Calu3 (cell line): ENCODE measurements at regions not wholly inside any gene's neighbourhood (a gene's known extent, or its start where the extent isn't known, plus 50 kb on each side); places are given as distances from the start of the nearest gene placed in this dataset.

Source experiments
- BruUV-seq: library from RNA; stranded (reverse); fragments of 400-500 nt; replicated peaks from 2 replicates; lab custom pipeline; 2021; lab: Mats Ljungman, UMichigan
- CTCF ChIA-PET: fragments of 300-600 bp; sonication (Branson Sonifier 250); formaldehyde crosslinking; loops from one replicate; lab custom pipeline; 2022; ENCODE audit warnings: antibody characterized with exemption; lab: Charles Lee
- DNase-seq: peaks from one replicate; pipeline ENCODE4 v3.0.0; 2022
- H3K27ac Mint-ChIP-seq: one replicate; pipeline ENCODE4 v1.8.0; 2022; ENCODE audit warnings: mixed read lengths; ENCODE audit not compliant: unreplicated experiment
- H3K27me3 Mint-ChIP-seq: one replicate; pipeline ENCODE4 v1.8.0; 2022; ENCODE audit warnings: mixed read lengths; ENCODE audit not compliant: unreplicated experiment
- H3K36me3 Mint-ChIP-seq: one replicate; pipeline ENCODE4 v1.8.0; 2022; ENCODE audit warnings: mild to moderate bottlenecking, moderate library complexity, mixed read lengths; ENCODE audit not compliant: insufficient read depth, unreplicated experiment
- H3K4me1 Mint-ChIP-seq: one replicate; pipeline ENCODE4 v1.8.0; 2022; ENCODE audit warnings: mild to moderate bottlenecking, low read depth, mixed read lengths; ENCODE audit not compliant: unreplicated experiment
- H3K4me3 Mint-ChIP-seq: one replicate; pipeline ENCODE4 v1.8.0; 2022; ENCODE audit warnings: mild to moderate bottlenecking, low read depth, moderate library complexity, mixed read lengths; ENCODE audit not compliant: unreplicated experiment
- H3K9me3 Mint-ChIP-seq: one replicate; pipeline ENCODE4 v1.8.0; 2022; ENCODE audit warnings: low read depth, mixed read lengths; ENCODE audit not compliant: unreplicated experiment
- intact Hi-C: fragments of 100-400 bp; cut with micrococcal nuclease; formaldehyde crosslinking; loops from one replicate; pipeline ENCODE4 v1.10.0; 2022; ENCODE audit not compliant: unreplicated experiment
- TF ChIP-seq, protein P1 (sequence below): fragments of 200-600 bp; IDR thresholded peaks from one replicate; pipeline ENCODE4 v1.8.0; 2022; ENCODE audit warnings: antibody characterized with exemption; ENCODE audit not compliant: unreplicated experiment

DNA sequence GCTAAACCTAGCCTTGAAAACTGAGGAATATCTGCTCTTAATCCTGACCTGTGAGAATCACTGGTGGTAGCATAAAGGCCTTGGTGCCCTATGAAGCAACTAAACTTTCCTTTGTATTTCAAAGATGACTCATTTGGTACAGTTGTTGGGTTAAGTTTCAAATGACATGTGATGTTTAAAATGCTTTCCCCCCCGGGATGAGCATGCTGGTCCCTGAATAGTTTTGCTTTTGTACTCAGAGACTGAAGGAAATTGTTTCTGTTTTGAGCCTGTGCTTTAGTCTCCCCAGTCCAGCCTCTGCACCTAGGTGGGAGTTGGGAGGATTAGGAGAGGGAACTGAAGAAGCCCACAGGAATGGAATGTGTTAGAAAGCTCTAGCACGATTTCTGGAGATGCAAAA lies 258.9 kb upstream of the NPY start:
- intact Hi-C loops = no loop called here
- no peaks in the 10 kb centered on the region for H3K36me3 Mint-ChIP-seq
- CTCF ChIA-PET = no interaction called here
- H3K4me3 Mint-ChIP-seq = no peak overlapping the region
- no peaks in the 10 kb centered on the region for H3K4me1 Mint-ChIP-seq
- H3K27ac Mint-ChIP-seq = no peak overlapping the region
- no peaks in the 10 kb centered on the region for H3K9me3 Mint-ChIP-seq
- no peak for DNase-seq
- peaks cover 28% of the 10 kb centered on the region for H3K27me3 Mint-ChIP-seq
- TF ChIP-seq, protein P1, sequence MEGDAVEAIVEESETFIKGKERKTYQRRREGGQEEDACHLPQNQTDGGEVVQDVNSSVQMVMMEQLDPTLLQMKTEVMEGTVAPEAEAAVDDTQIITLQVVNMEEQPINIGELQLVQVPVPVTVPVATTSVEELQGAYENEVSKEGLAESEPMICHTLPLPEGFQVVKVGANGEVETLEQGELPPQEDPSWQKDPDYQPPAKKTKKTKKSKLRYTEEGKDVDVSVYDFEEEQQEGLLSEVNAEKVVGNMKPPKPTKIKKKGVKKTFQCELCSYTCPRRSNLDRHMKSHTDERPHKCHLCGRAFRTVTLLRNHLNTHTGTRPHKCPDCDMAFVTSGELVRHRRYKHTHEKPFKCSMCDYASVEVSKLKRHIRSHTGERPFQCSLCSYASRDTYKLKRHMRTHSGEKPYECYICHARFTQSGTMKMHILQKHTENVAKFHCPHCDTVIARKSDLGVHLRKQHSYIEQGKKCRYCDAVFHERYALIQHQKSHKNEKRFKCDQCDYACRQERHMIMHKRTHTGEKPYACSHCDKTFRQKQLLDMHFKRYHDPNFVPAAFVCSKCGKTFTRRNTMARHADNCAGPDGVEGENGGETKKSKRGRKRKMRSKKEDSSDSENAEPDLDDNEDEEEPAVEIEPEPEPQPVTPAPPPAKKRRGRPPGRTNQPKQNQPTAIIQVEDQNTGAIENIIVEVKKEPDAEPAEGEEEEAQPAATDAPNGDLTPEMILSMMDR = no peak
- BruUV-seq = no TSS peak

GRCh38 chr7:24025765-24026164 lies 258.2 kb upstream of the NPY start:
- no TSS peak for BruUV-seq
- H3K27me3 Mint-ChIP-seq = peaks cover 22% of the 10 kb centered on the region
- no peak overlapping the region for H3K4me3 Mint-ChIP-seq
- intact Hi-C loops = no loop called here
- H3K4me1 Mint-ChIP-seq = no peaks in the 10 kb centered on the region
- no peak overlapping the region for H3K27ac Mint-ChIP-seq
- CTCF ChIA-PET = no interaction called here
- TF ChIP-seq, protein P1 = no peak
- no peak for DNase-seq
- no peaks in the 10 kb centered on the region for H3K9me3 Mint-ChIP-seq
- H3K36me3 Mint-ChIP-seq = no peaks in the 10 kb centered on the region

- no peak for DNase-seq
- no peaks in the 10 kb centered on the region for H3K4me1 Mint-ChIP-seq
- H3K9me3 Mint-ChIP-seq = no peaks in the 10 kb centered on the region
- TF ChIP-seq, protein P1 = no peak
- H3K4me3 Mint-ChIP-seq = no peak overlapping the region
- no peak overlapping the region for H3K27ac Mint-ChIP-seq
- peaks cover 16% of the 10 kb centered on the region for H3K27me3 Mint-ChIP-seq
- CTCF ChIA-PET = no interaction called here
- intact Hi-C loops = no loop called here
- no TSS peak for BruUV-seq
- H3K36me3 Mint-ChIP-seq = no peaks in the 10 kb centered on the region
Observed at GRCh38 chr7:24026351-24026750, 257.6 kb upstream of the NPY start.

GRCh38 chr7:24029068-24029467 lies 254.9 kb upstream of the NPY start:
- no peak overlapping the region for H3K4me3 Mint-ChIP-seq
- BruUV-seq = no TSS peak
- TF ChIP-seq, protein P1 = no peak

More at GRCh38 chr7:24029068-24029467, 254.9 kb upstream of the NPY start:
- intact Hi-C loops = no loop called here
- peaks cover 15% of the 10 kb centered on the region for H3K27me3 Mint-ChIP-seq
- H3K9me3 Mint-ChIP-seq = no peaks in the 10 kb centered on the region
- DNase-seq = no peak
- no peak overlapping the region for H3K27ac Mint-ChIP-seq
- H3K4me1 Mint-ChIP-seq = no peaks in the 10 kb centered on the region
- H3K36me3 Mint-ChIP-seq = no peaks in the 10 kb centered on the region
- CTCF ChIA-PET = no interaction called here
